Heart left ventricle (tissue), 16 donors: ENCODE measurements at regions not wholly inside any gene's neighbourhood (a gene's known extent, or its start where the extent isn't known, plus 50 kb on each side); places are given as distances from the start of the nearest gene placed in this dataset.

Source experiments
- ATAC-seq, 4 donors: fragments of 200-7000 bp; cut with Tn5 transposase; one replicate each; pipeline ENCODE4 v1.9.1; 2020 to 2022; ENCODE audit warnings: moderate library complexity in 4 of 4, mild to moderate bottlenecking in 3 of 4, moderate number of reproducible peaks in 1 of 4
- DNase-seq, 5 donors: peaks; one replicate each; pipeline ENCODE4 v3.0.0-alpha.2; 2020
- H3K27ac ChIP-seq, 12 donors: fragments of 200-600 bp; sonication (generic) in 4 of 12; one replicate each; pipeline versions ENCODE4 v1.5.0 to v1.8.0; 2016 to 2022; ENCODE audit warnings: mild to moderate bottlenecking in 2 of 12
- H3K27me3 ChIP-seq, 9 donors: fragments of 200-600 bp; sonication (generic) in 2 of 9; one replicate each; pipeline versions ENCODE4 v1.5.1 to v1.8.0; 2016 to 2022; ENCODE audit warnings: mild to moderate bottlenecking in 3 of 9
- H3K36me3 ChIP-seq, 9 donors: fragments of 200-600 bp; sonication (generic) in 2 of 9; one replicate each; pipeline versions ENCODE4 v1.5.0 to v1.8.0; 2018 to 2022; ENCODE audit warnings: mild to moderate bottlenecking in 2 of 9
- H3K4me1 ChIP-seq, 12 donors: fragments of 200-600 bp; sonication (generic) in 4 of 12; one replicate each; pipeline versions ENCODE4 v1.5.0 to v1.8.0; 2016 to 2022; ENCODE audit warnings: mild to moderate bottlenecking in 3 of 12
- H3K4me3 ChIP-seq, 12 donors: fragments of 200-600 bp; sonication (generic) in 4 of 12; one replicate each; pipeline versions ENCODE4 v1.5.0 to v1.8.0; 2017 to 2022; ENCODE audit warnings: mild to moderate bottlenecking in 9 of 12, moderate library complexity in 4 of 12
- H3K9me3 ChIP-seq, 12 donors: fragments of 200-600 bp; sonication (generic) in 4 of 12; one replicate each; pipeline versions ENCODE4 v1.5.0 to v1.8.0; 2016 to 2022; ENCODE audit warnings: mild to moderate bottlenecking in 1 of 12
- CTCF ChIP-seq, 12 donors: fragments of 200-600 bp; sonication (generic) in 4 of 12; IDR thresholded peaks; one replicate each; pipeline versions ENCODE4 v1.5.0 to v1.8.0; 2018 to 2022; ENCODE audit warnings: antibody characterized with exemption in 12 of 12, mild to moderate bottlenecking in 5 of 12
- POLR2A ChIP-seq, 2 donors: fragments of 450-650 bp; IDR thresholded peaks; one replicate each; pipeline ENCODE4 v1.6.1; 2017; ENCODE audit warnings: antibody characterized with exemption in 2 of 2, mild to moderate bottlenecking in 2 of 2, moderate library complexity in 2 of 2
- WGBS, 4 donors: extraction: QIAGEN DNeasy Blood & Tissue Kit in 2 of 4; methylation state at CpG; one replicate each; pipeline versions ENCODE4 v1.1.5 to v1.1.7; 2013 to 2018; 5-methylcytosine and 5-hydroxymethylcytosine counted together
- intact Hi-C, 10 donors: fragments of 100-400 bp; cut with DNase I; formaldehyde crosslinking; loops; one replicate each; pipeline versions ENCODE4 v1.11.1 to v1.14.2; 2022
- donor health status: ischemic (EF 13 %, LVEDD 7.1; RV severe dilation, severe dysfunction).
- donor health status: healthy with polysubstance abuse.
- donor health status: DM: no; HTN: yes; CAD: no.
- donor health status: DM: no; HTN: no; CAD: no.
- donor health status: ischemic (EF 25% LVEDD 6.9; RV normal size, moderate dysfunction).
- donor health status: ischemic (EF 25% LVEDD 5.7; RV mildly dilated, moderate dysfunction).
- donor health status: healthy.
- donor health status: DM: yes; HTN: yes; CAD: no.
- donor health status: ischemic (EF 35%, LVEDD 5.7; RV mildly dilated, moderate dysfunction).
- donor health status: nonischemic (EF 11% LVEDD 7.7; RV severe dilation, severe dysfunction).
- donor health status: DM: yes; HTN: yes; CAD: no.
- donor health status: PGD.
- donor health status: ischemic (EF 29% LVEDD 5.4; RV normal size, mild dysfunction).
- donor health status: nonischemic (EF 23%, LVEDD 6.1; RV moderate dilation, normal function).

- intact Hi-C loops = no loop called here
- H3K4me3 ChIP-seq = no peak overlapping the region
- H3K27ac ChIP-seq = no peak overlapping the region
- ATAC-seq = no peak
- no peak for TF ChIP-seq POLR2A (IDR thresholded peaks at IDR 0.05)
- TF ChIP-seq CTCF (IDR thresholded peaks at IDR 0.05) = no peak
- 80 to 86% (median 83%) methylated on average over 2 of the region's 2 CpGs for WGBS, 4 donors
- H3K4me1 ChIP-seq = no peaks in the 10 kb centered on the region
- H3K36me3 ChIP-seq = no peaks in the 10 kb centered on the region
- peaks cover 0 to 18% (median 3%) of the 10 kb centered on the region in 12 donors for H3K9me3 ChIP-seq
- no peaks in the 10 kb centered on the region for H3K27me3 ChIP-seq
- DNase-seq = no peak
These were observed 1341.2 kb upstream of the SPRY2 start for GRCh38 chr13:81682081-81682630.

GRCh38 chr13:81677857-81678256 is 1336.9 kb upstream of the SPRY2 start:
- WGBS, 4 donors = 65 to 75% (median 72%) methylated on average over 2 of the region's 2 CpGs
- ATAC-seq = no peak
- intact Hi-C loops = no loop called here

GRCh38 chr13:81676008-81676407 is 1335.1 kb upstream of the SPRY2 start:
- H3K27ac ChIP-seq = no peak overlapping the region
- intact Hi-C loops = no loop called here
- no peaks in the 10 kb centered on the region for H3K4me1 ChIP-seq
- DNase-seq = no peak
- H3K36me3 ChIP-seq = no peaks in the 10 kb centered on the region
- ATAC-seq = no peak
- WGBS, 4 donors = 81 to 87% (median 83%) methylated on average over 11 of the region's 11 CpGs
- no peak overlapping the region for H3K4me3 ChIP-seq
- H3K9me3 ChIP-seq = peaks cover 0 to 20% (median 3%) of the 10 kb centered on the region in 12 donors
- no peak for TF ChIP-seq POLR2A (IDR thresholded peaks at IDR 0.05)
- TF ChIP-seq CTCF (IDR thresholded peaks at IDR 0.05) = no peak
- no peaks in the 10 kb centered on the region for H3K27me3 ChIP-seq

More at GRCh38 chr13:81677857-81678256, 1336.9 kb upstream of the SPRY2 start:
- Histone ChIP-seq H3K9me3 (peaks cover 0 to 20% (median 3%) of the 10 kb centered on the region in 12 donors), H3K27me3 (no peaks in the 10 kb centered on the region), H3K27ac (no peak overlapping the region), H3K36me3 (no peaks in the 10 kb centered on the region), H3K4me1 (no peaks in the 10 kb centered on the region), H3K4me3 (no peak overlapping the region)
- no peak for DNase-seq
- TF ChIP-seq POLR2A (IDR thresholded peaks at IDR 0.05) (no peak), CTCF (IDR thresholded peaks at IDR 0.05) (no peak)

GRCh38 chr13:81671064-81671463 is 1330.1 kb upstream of the SPRY2 start:
- ATAC-seq (no peak), DNase-seq (no peak)
- no peaks in the 10 kb centered on the region for H3K9me3 ChIP-seq
- no peak overlapping the region for H3K27ac ChIP-seq
- intact Hi-C loops = no loop called here
- H3K4me3 ChIP-seq = no peak overlapping the region
- H3K36me3 ChIP-seq = no peaks in the 10 kb centered on the region
- no peaks in the 10 kb centered on the region for H3K27me3 ChIP-seq
- H3K4me1 ChIP-seq = no peaks in the 10 kb centered on the region
- 64 to 82% (median 74%) methylated on average over 3 of the region's 3 CpGs for WGBS, 4 donors
- TF ChIP-seq POLR2A (IDR thresholded peaks at IDR 0.05) (no peak), CTCF (IDR thresholded peaks at IDR 0.05) (no peak)
